ENCODE measurements at regions not wholly inside any gene's neighbourhood (a gene's known extent, or its start where the extent isn't known, plus 50 kb on each side); places are given as distances from the start of the nearest gene placed in this dataset.

DNA sequence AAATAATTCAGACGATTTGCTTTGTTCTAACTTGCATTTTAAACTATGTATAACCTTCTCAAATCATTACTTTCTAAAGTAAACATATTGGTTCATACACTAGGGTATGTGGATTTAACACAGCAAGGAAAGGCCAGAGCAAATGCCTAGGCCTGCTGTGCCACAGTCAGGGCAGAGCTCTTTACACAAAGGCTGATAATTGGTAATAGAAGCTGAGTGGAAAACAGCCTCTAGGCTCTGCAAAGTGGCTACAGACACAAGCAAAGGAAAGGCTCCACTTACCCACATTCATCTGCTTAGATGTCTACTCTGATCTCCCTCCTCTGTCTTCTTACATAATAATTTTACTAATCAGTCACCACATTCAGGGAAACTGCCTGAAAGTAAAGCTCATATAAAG lies 382.9 kb downstream of the OLFM4 start:
- TF ChIP-seq, protein P1, sequence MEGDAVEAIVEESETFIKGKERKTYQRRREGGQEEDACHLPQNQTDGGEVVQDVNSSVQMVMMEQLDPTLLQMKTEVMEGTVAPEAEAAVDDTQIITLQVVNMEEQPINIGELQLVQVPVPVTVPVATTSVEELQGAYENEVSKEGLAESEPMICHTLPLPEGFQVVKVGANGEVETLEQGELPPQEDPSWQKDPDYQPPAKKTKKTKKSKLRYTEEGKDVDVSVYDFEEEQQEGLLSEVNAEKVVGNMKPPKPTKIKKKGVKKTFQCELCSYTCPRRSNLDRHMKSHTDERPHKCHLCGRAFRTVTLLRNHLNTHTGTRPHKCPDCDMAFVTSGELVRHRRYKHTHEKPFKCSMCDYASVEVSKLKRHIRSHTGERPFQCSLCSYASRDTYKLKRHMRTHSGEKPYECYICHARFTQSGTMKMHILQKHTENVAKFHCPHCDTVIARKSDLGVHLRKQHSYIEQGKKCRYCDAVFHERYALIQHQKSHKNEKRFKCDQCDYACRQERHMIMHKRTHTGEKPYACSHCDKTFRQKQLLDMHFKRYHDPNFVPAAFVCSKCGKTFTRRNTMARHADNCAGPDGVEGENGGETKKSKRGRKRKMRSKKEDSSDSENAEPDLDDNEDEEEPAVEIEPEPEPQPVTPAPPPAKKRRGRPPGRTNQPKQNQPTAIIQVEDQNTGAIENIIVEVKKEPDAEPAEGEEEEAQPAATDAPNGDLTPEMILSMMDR (IDR thresholded peaks at IDR 0.05), result no peak
- no peak for TF ChIP-seq POLR2A (IDR thresholded peaks at IDR 0.05)
- no peak for TF ChIP-seq POLR2AphosphoS5 (IDR thresholded peaks at IDR 0.05)
- no peak for TF ChIP-seq EP300 (IDR thresholded peaks at IDR 0.05)
